ENCODE measurements at regions not wholly inside any gene's neighbourhood (a gene's known extent, or its start where the extent isn't known, plus 50 kb on each side); places are given as distances from the start of the nearest gene placed in this dataset.

GRCh38 chr12:125193376-125194152 lies 128.3 kb downstream of the AACS start:
- no peak for DNase-seq (ENCODE audit: low spot score)

- no peak for DNase-seq (ENCODE audit: low spot score)
Measured at GRCh38 chr12:125194163-125194773, 129.0 kb downstream of the AACS start.

- DNase-seq (ENCODE audit: low spot score) = no peak
Measured at GRCh38 chr12:125194987-125195386, 129.8 kb downstream of the AACS start.

GRCh38 chr12:125197326-125197725 lies 132.1 kb downstream of the AACS start:
- no peak for DNase-seq (ENCODE audit: low spot score)

- peak; percentile 66 for DNase-seq (ENCODE audit: low spot score)
Measured at GRCh38 chr12:125198652-125199051, 133.4 kb downstream of the AACS start.

- no peak for DNase-seq (ENCODE audit: low spot score)
Measured at GRCh38 chr12:125201090-125201489, 135.9 kb downstream of the AACS start.

- DNase-seq (ENCODE audit: low spot score) = no peak
Measured at GRCh38 chr12:125201940-125202339, 136.7 kb downstream of the AACS start.

GRCh38 chr12:125202421-125202820 lies 137.2 kb downstream of the AACS start:
- DNase-seq (ENCODE audit: low spot score) = no peak

- peak; percentile 63 for DNase-seq (ENCODE audit: low spot score)
Measured at GRCh38 chr12:125203145-125203765, 138.0 kb downstream of the AACS start.

GRCh38 chr12:125205386-125205785 lies 140.2 kb downstream of the AACS start:
- no peak for DNase-seq (ENCODE audit: low spot score)

GRCh38 chr12:125206711-125207110 lies 141.5 kb downstream of the AACS start:
- DNase-seq (ENCODE audit: low spot score) = no peak

GRCh38 chr12:125208334-125208733 lies 143.1 kb downstream of the AACS start:
- no peak for DNase-seq (ENCODE audit: low spot score)

GRCh38 chr12:125208942-125209341 lies 143.7 kb downstream of the AACS start:
- peak; percentile 43 for DNase-seq (ENCODE audit: low spot score)

- no peak for DNase-seq (ENCODE audit: low spot score)
Measured at GRCh38 chr12:125210104-125210755, 145.0 kb downstream of the AACS start.

- DNase-seq (ENCODE audit: low spot score) = no peak
Measured at GRCh38 chr12:125211464-125211863, 146.2 kb downstream of the AACS start.

GRCh38 chr12:125214289-125214688 lies 149.1 kb downstream of the AACS start:
- no peak for DNase-seq (ENCODE audit: low spot score)

- no peak for DNase-seq (ENCODE audit: low spot score)
Measured at GRCh38 chr12:125216756-125217155, 151.5 kb downstream of the AACS start.

GRCh38 chr12:125217308-125217707 lies 152.1 kb downstream of the AACS start:
- no peak for DNase-seq (ENCODE audit: low spot score)

- DNase-seq (ENCODE audit: low spot score) = no peak
Measured at GRCh38 chr12:125218952-125219351, 153.7 kb downstream of the AACS start.

GRCh38 chr12:125220404-125221273 lies 155.4 kb downstream of the AACS start:
- peak; percentile 58 for DNase-seq (ENCODE audit: low spot score)

GRCh38 chr12:125221602-125222001 lies 156.4 kb downstream of the AACS start:
- DNase-seq (ENCODE audit: low spot score) = no peak

GRCh38 chr12:125222876-125223275 lies 157.6 kb downstream of the AACS start:
- DNase-seq (ENCODE audit: low spot score) = no peak

Data from D341Med (cell line).